ENCODE measurements at regions not wholly inside any gene's neighbourhood (a gene's known extent, or its start where the extent isn't known, plus 50 kb on each side); places are given as distances from the start of the nearest gene placed in this dataset.
"Not testable (repeated sequence)": the region's sequence is repeated elsewhere in the genome, so short reads cannot be mapped to it uniquely, and the experiment has no call there.

GRCh38 chr4:49137043-49137442 is 151.0 kb downstream of the CWH43 start:
- TF ChIP-seq, protein P1, sequence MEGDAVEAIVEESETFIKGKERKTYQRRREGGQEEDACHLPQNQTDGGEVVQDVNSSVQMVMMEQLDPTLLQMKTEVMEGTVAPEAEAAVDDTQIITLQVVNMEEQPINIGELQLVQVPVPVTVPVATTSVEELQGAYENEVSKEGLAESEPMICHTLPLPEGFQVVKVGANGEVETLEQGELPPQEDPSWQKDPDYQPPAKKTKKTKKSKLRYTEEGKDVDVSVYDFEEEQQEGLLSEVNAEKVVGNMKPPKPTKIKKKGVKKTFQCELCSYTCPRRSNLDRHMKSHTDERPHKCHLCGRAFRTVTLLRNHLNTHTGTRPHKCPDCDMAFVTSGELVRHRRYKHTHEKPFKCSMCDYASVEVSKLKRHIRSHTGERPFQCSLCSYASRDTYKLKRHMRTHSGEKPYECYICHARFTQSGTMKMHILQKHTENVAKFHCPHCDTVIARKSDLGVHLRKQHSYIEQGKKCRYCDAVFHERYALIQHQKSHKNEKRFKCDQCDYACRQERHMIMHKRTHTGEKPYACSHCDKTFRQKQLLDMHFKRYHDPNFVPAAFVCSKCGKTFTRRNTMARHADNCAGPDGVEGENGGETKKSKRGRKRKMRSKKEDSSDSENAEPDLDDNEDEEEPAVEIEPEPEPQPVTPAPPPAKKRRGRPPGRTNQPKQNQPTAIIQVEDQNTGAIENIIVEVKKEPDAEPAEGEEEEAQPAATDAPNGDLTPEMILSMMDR (IDR thresholded peaks at IDR 0.05; ENCODE audit: insufficient read depth, low read depth, low read length) = not testable (repeated sequence)
- TF ChIP-seq EZH2 (IDR thresholded peaks at IDR 0.05; ENCODE audit: insufficient read depth, low read length) = not testable (repeated sequence)
